MCF 10A (cell line): ENCODE measurements at regions not wholly inside any gene's neighbourhood (a gene's known extent, or its start where the extent isn't known, plus 50 kb on each side); places are given as distances from the start of the nearest gene placed in this dataset.

ENCODE experiments used
- BruUV-seq: library from RNA; stranded (reverse); fragments of 400-500 nt; replicated peaks from 2 replicates; lab custom pipeline; 2021; lab: Mats Ljungman, UMichigan
- CTCF ChIA-PET: fragments of 300-600 bp; sonication (Branson Sonifier 250); formaldehyde crosslinking; extraction: SDS; loops from one replicate; lab custom pipeline; 2021; ENCODE audit warnings: antibody characterized with exemption, inconsistent platforms; lab: Yijun Ruan, JAX
- POLR2A ChIA-PET: fragments of 300-600, 350-650 bp; sonication (Branson Sonifier 250); formaldehyde crosslinking; extraction: SDS; loops from one replicate; lab custom pipeline; 2020; ENCODE audit warnings: antibody characterized with exemption, inconsistent platforms; lab: Yijun Ruan, JAX
- DNase-seq: peaks from one replicate; pipeline ENCODE4 v3.0.0-alpha.2; 2018; ENCODE audit not compliant: unreplicated experiment
- H3K27ac Mint-ChIP-seq: one replicate; pipeline ENCODE4 v1.8.0; 2022; ENCODE audit warnings: mild to moderate bottlenecking, low read depth, mixed read lengths; ENCODE audit not compliant: unreplicated experiment
- H3K27me3 Mint-ChIP-seq: one replicate; pipeline ENCODE4 v1.8.0; 2022; ENCODE audit warnings: mixed read lengths; ENCODE audit not compliant: insufficient read depth, unreplicated experiment
- H3K36me3 Mint-ChIP-seq: one replicate; pipeline ENCODE4 v1.8.0; 2022; ENCODE audit warnings: mild to moderate bottlenecking, moderate library complexity, mixed read lengths; ENCODE audit not compliant: insufficient read depth, unreplicated experiment
- H3K4me1 Mint-ChIP-seq: one replicate; pipeline ENCODE4 v1.8.0; 2022; ENCODE audit warnings: mixed read lengths; ENCODE audit not compliant: insufficient read depth, unreplicated experiment
- H3K4me3 Mint-ChIP-seq: one replicate; pipeline ENCODE4 v1.8.0; 2022; ENCODE audit warnings: mild to moderate bottlenecking, moderate library complexity, mixed read lengths; ENCODE audit not compliant: unreplicated experiment
- H3K9me3 Mint-ChIP-seq: one replicate; pipeline ENCODE4 v1.8.0; 2022; ENCODE audit warnings: mixed read lengths; ENCODE audit not compliant: unreplicated experiment
- intact Hi-C: fragments of 100-400 bp; cut with micrococcal nuclease; formaldehyde crosslinking; loops from 2 replicates; pipeline ENCODE4 v1.14.1; 2022
- TF ChIP-seq, protein P1 (sequence below): fragments of 200-600 bp; IDR thresholded peaks from one replicate; pipeline ENCODE4 v1.8.0; 2022; ENCODE audit warnings: antibody characterized with exemption, mild to moderate bottlenecking; ENCODE audit not compliant: unreplicated experiment

DNA sequence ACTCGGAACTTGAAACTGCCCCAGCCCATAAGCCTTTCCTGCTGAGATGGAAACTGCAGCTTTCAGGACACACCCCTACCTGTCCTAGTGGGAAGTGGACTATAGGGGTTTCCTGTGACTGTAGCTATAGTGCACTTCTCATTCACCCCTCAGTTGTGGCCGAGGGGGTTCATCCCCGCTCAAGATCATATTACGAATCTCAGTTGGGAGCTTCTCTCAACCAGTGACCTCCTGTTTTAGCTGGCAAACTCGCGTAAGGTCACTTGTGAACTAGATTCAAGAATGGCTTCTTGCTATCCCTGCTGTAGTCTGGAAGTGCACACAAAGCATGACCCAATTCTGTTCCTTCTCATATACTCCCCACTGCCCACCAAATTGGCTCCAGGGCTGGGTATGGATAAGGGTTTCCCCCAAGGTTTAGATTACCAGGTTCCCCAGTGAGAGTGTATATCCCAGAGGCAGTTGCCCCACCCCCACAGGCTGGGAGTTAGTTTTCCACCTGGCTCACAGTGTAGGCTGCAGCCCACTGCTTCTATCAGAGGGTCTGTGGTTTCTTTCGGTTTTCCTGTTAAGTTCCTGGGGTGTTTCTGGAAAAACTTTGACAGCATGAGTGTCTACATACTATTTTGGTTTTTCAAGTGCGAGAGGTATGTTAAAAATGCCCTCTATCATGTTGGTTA lies 812.9 kb downstream of the JRKL start:
- Mint-ChIP-seq H3K27me3 (peaks cover 21% of the 10 kb centered on the region), H3K36me3 (no peaks in the 10 kb centered on the region), H3K9me3 (no peaks in the 10 kb centered on the region), H3K4me1 (no peaks in the 10 kb centered on the region), H3K27ac (no peak overlapping the region), H3K4me3 (no peak overlapping the region)
- TF ChIP-seq, protein P1, sequence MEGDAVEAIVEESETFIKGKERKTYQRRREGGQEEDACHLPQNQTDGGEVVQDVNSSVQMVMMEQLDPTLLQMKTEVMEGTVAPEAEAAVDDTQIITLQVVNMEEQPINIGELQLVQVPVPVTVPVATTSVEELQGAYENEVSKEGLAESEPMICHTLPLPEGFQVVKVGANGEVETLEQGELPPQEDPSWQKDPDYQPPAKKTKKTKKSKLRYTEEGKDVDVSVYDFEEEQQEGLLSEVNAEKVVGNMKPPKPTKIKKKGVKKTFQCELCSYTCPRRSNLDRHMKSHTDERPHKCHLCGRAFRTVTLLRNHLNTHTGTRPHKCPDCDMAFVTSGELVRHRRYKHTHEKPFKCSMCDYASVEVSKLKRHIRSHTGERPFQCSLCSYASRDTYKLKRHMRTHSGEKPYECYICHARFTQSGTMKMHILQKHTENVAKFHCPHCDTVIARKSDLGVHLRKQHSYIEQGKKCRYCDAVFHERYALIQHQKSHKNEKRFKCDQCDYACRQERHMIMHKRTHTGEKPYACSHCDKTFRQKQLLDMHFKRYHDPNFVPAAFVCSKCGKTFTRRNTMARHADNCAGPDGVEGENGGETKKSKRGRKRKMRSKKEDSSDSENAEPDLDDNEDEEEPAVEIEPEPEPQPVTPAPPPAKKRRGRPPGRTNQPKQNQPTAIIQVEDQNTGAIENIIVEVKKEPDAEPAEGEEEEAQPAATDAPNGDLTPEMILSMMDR, result no peak
- BruUV-seq, result no TSS peak
- ChIA-PET CTCF (no interaction called here), POLR2A (no interaction called here)
- intact Hi-C loops, result no loop called here
- DNase-seq, result no peak

DNA sequence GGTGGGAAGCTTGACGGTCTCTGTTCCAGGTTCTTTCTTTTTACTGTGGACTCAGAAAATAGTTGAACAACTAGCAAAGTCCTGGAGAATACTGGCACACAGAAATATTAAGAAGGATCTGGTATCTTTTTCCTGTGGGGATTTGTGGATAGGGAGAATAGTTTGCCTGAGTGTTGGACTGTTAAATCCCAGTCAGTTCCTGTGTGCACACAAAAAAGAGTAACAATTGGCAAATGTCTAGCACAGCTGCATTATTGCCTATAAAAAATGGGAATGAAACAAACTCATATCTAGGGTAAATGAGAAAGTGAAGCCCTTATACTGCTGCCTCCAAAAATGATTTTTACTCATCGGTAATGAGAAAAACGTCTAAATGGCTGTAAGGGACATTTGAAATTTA lies 828.2 kb downstream of the JRKL start:
- Mint-ChIP-seq H3K4me3 (no peak overlapping the region), H3K36me3 (no peaks in the 10 kb centered on the region)

DNA sequence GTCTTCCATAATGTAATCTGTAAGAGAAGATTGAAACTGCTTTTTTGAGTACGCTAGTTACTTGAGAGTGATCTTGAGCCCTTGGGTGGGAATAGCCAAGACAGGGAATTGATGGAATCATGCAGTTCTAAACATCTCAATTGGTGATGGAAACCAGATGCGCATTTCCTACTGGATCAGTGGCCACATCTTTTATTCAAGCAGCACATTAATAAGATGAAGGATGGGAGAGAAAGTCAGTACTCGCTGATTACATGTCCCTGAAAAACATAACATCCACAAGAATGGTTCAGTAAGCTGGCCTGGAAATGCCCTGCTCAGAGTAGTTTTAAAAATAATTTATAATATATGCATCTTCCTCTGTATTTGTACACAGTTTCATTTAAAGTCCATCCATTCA lies 833.8 kb downstream of the JRKL start:
- Mint-ChIP-seq H3K4me3 (no peak overlapping the region), H3K27me3 (peaks cover 80% of the 10 kb centered on the region), H3K9me3 (no peaks in the 10 kb centered on the region), H3K36me3 (no peaks in the 10 kb centered on the region), H3K4me1 (no peaks in the 10 kb centered on the region), H3K27ac (no peak overlapping the region)
- CTCF ChIA-PET, result no interaction called here
- TF ChIP-seq, protein P1, result no peak
- no TSS peak for BruUV-seq
- POLR2A ChIA-PET, result no interaction called here
- intact Hi-C loops, result no loop called here
- DNase-seq, result no peak

More for the DNA sequence above, 828.2 kb downstream of the JRKL start:
- no peak overlapping the region for H3K27ac Mint-ChIP-seq
- BruUV-seq, result no TSS peak
- peaks cover 51% of the 10 kb centered on the region for H3K27me3 Mint-ChIP-seq
- DNase-seq, result no peak
- POLR2A ChIA-PET, result no interaction called here
- intact Hi-C loops, result no loop called here
- no peaks in the 10 kb centered on the region for H3K9me3 Mint-ChIP-seq
- TF ChIP-seq, protein P1, result no peak
- H3K4me1 Mint-ChIP-seq, result no peaks in the 10 kb centered on the region
- CTCF ChIA-PET, result no interaction called here

DNA sequence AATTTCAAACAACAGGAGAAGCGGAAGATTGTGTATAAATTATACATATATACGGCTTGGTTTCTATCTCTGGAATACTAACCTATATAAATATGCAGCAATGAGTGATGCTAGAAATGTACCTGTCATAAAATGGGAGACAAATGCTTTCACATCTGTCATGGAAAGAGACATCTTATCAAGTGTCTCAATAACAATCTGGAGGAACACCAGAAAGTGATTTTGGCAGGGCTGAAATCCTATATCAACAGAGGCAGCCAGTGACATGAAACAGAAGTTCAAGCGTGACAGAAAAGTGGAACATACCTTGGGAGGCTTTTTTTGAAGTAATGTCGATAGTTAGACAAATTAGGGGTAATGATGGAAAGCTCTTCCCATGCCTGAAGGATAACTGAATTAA lies 834.6 kb downstream of the JRKL start:
- no peak for DNase-seq
- CTCF ChIA-PET, result no interaction called here
- POLR2A ChIA-PET, result no interaction called here
- no peaks in the 10 kb centered on the region for H3K9me3 Mint-ChIP-seq
- TF ChIP-seq, protein P1, result no peak
- no peaks in the 10 kb centered on the region for H3K36me3 Mint-ChIP-seq
- intact Hi-C loops, result no loop called here
- no peak overlapping the region for H3K27ac Mint-ChIP-seq
- no TSS peak for BruUV-seq
- H3K27me3 Mint-ChIP-seq, result peaks cover 88% of the 10 kb centered on the region
- no peak overlapping the region for H3K4me3 Mint-ChIP-seq
- H3K4me1 Mint-ChIP-seq, result no peaks in the 10 kb centered on the region
